Heart left ventricle (tissue), 13 donors: ENCODE measurements at regions not wholly inside any gene's neighbourhood (a gene's known extent, or its start where the extent isn't known, plus 50 kb on each side); places are given as distances from the start of the nearest gene placed in this dataset.

Experiments
- POLR2A ChIP-seq, 2 donors: fragments of 450-650 bp; IDR thresholded peaks; one replicate each; pipeline ENCODE4 v1.6.1; 2017; ENCODE audit warnings: antibody characterized with exemption in 2 of 2, mild to moderate bottlenecking in 2 of 2, moderate library complexity in 2 of 2
- TF ChIP-seq, protein P1 (sequence below), 12 donors: fragments of 200-600 bp; sonication (generic) in 4 of 12; IDR thresholded peaks; one replicate each; pipeline versions ENCODE4 v1.5.0 to v1.8.0; 2018 to 2022; ENCODE audit warnings: antibody characterized with exemption in 12 of 12, mild to moderate bottlenecking in 5 of 12
- donor health status: ischemic (EF 13 %, LVEDD 7.1; RV severe dilation, severe dysfunction).
- donor health status: DM: no; HTN: yes; CAD: no.
- donor health status: DM: no; HTN: no; CAD: no.
- donor health status: ischemic (EF 25% LVEDD 6.9; RV normal size, moderate dysfunction).
- donor health status: ischemic (EF 25% LVEDD 5.7; RV mildly dilated, moderate dysfunction).
- donor health status: ischemic (EF 35%, LVEDD 5.7; RV mildly dilated, moderate dysfunction).
- donor health status: nonischemic (EF 11% LVEDD 7.7; RV severe dilation, severe dysfunction).
- donor health status: DM: yes; HTN: yes; CAD: no.
- donor health status: PGD.
- donor health status: ischemic (EF 29% LVEDD 5.4; RV normal size, mild dysfunction).
- donor health status: nonischemic (EF 23%, LVEDD 6.1; RV moderate dilation, normal function).

DNA sequence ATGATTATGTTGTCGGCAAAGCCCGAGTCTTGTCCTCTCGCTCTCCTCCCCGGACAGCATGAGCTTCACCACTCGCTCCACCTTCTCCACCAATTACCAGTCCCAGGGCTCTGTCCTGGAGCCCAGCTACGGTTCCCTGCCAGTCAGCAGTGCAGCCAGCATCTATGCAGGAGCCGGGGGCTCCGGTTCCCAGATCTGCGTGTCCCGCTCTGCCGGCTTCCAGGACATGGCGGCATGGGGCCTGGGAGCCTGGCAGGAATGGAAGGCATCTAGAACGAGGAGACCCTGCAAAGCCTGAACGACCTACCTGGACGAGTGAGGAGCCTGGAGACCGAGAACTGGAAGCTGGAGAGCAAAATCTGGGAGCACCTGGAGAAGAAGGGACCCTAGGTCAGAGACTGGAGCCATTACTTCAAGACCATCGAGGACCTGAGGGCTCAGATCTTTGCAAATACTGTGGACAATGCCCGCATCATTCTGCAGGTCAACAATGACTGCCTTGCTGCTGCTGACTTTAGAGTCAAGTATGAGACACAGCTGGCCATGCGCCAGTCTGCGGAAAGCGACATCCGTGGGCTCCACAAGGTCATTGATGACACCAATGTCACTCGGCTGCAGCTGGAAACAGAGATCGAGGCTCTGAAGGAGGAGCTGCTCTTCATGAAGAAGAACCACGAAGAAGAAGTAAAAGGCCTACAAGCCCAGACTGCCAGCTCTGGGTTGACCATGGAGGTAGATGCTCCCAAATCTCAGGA lies 101.3 kb upstream of the MAN2A1 start:
- TF ChIP-seq, protein P1, sequence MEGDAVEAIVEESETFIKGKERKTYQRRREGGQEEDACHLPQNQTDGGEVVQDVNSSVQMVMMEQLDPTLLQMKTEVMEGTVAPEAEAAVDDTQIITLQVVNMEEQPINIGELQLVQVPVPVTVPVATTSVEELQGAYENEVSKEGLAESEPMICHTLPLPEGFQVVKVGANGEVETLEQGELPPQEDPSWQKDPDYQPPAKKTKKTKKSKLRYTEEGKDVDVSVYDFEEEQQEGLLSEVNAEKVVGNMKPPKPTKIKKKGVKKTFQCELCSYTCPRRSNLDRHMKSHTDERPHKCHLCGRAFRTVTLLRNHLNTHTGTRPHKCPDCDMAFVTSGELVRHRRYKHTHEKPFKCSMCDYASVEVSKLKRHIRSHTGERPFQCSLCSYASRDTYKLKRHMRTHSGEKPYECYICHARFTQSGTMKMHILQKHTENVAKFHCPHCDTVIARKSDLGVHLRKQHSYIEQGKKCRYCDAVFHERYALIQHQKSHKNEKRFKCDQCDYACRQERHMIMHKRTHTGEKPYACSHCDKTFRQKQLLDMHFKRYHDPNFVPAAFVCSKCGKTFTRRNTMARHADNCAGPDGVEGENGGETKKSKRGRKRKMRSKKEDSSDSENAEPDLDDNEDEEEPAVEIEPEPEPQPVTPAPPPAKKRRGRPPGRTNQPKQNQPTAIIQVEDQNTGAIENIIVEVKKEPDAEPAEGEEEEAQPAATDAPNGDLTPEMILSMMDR (IDR thresholded peaks at IDR 0.05): no peak
- no peak for TF ChIP-seq POLR2A (IDR thresholded peaks at IDR 0.05)
